Tibial nerve (tissue), 4 donors: ENCODE measurements at regions not wholly inside any gene's neighbourhood (a gene's known extent, or its start where the extent isn't known, plus 50 kb on each side); places are given as distances from the start of the nearest gene placed in this dataset.
A peak's percentile ranks its signal among the peaks of the same experiment; 100 is the strongest.

Experiments
- DNase-seq, 2 donors: peaks; one replicate each; pipeline ENCODE4 v3.0.0-alpha.2; 2019; ENCODE audit warnings: low spot score in 2 of 2
- H3K27ac ChIP-seq, 4 donors: fragments of 200-600 bp; sonication (generic) in 3 of 4; one replicate each; pipeline ENCODE4 v1.5.1; 2017 to 2019; ENCODE audit warnings: mild to moderate bottlenecking in 1 of 4
- H3K27me3 ChIP-seq, 2 donors: fragments of 200-600 bp; sonication (generic) in 1 of 2; one replicate each; pipeline versions ENCODE4 v1.5.1 to v1.6.0; 2017 to 2019
- H3K36me3 ChIP-seq, 3 donors: fragments of 200-600 bp; sonication (generic); one replicate each; pipeline ENCODE4 v1.5.1; 2018 to 2019
- H3K4me1 ChIP-seq, 4 donors: fragments of 200-600 bp; sonication (generic) in 3 of 4; one replicate each; pipeline ENCODE4 v1.5.1; 2017 to 2019
- H3K4me3 ChIP-seq, 4 donors: fragments of 200-600 bp; sonication (generic) in 3 of 4; one replicate each; pipeline ENCODE4 v1.5.1; 2017 to 2019; ENCODE audit warnings: mild to moderate bottlenecking in 1 of 4, moderate library complexity in 1 of 4
- H3K9me3 ChIP-seq, 4 donors: fragments of 200-600 bp; sonication (generic) in 3 of 4; one replicate each; pipeline ENCODE4 v1.5.1; 2017 to 2019
- CTCF ChIP-seq, 5 experiments: fragments of 200-600 bp in 3 of 5; fragments of 450-650 bp in 2 of 5; sonication (generic) in 3 of 5; IDR thresholded peaks; one replicate each; pipeline ENCODE4 v1.5.1; 2016 to 2019; ENCODE audit warnings: antibody characterized with exemption in 5 of 5, mild to moderate bottlenecking in 3 of 5, moderate library complexity in 2 of 5
- EP300 ChIP-seq, 2 donors: sonication (generic); formaldehyde crosslinking; IDR thresholded peaks; one replicate each; pipeline ENCODE4 v1.6.1; 2017; ENCODE audit warnings: antibody characterized with exemption in 2 of 2, mild to moderate bottlenecking in 1 of 2
- POLR2A ChIP-seq, 2 donors: fragments of 450-650 bp; IDR thresholded peaks; one replicate each; pipeline ENCODE4 v1.6.1; 2017; ENCODE audit warnings: antibody characterized with exemption in 2 of 2, mild to moderate bottlenecking in 2 of 2, moderate library complexity in 2 of 2
- WGBS, 2 donors: methylation state at CpG; one replicate each; pipeline ENCODE4 v1.1.5; 2018; 5-methylcytosine and 5-hydroxymethylcytosine counted together

- Histone ChIP-seq H3K36me3 (no peaks in the 10 kb centered on the region), H3K27ac (no peak overlapping the region), H3K4me1 (peaks cover 0 to 5% (median 0%) of the 10 kb centered on the region in 4 donors), H3K9me3 (no peaks in the 10 kb centered on the region), H3K27me3 (no peaks in the 10 kb centered on the region), H3K4me3 (no peak overlapping the region)
- TF ChIP-seq CTCF (IDR thresholded peaks at IDR 0.05): no peak
- no peak for TF ChIP-seq EP300 (IDR thresholded peaks at IDR 0.05)
- TF ChIP-seq POLR2A (IDR thresholded peaks at IDR 0.05): no peak
- WGBS, 2 donors: 67 to 73% methylated on average over 7 of the region's 7 CpGs
- DNase-seq: no peak
Observed at GRCh38 chr2:215614296-215614695, 178.4 kb upstream of the FN1 start.

DNA sequence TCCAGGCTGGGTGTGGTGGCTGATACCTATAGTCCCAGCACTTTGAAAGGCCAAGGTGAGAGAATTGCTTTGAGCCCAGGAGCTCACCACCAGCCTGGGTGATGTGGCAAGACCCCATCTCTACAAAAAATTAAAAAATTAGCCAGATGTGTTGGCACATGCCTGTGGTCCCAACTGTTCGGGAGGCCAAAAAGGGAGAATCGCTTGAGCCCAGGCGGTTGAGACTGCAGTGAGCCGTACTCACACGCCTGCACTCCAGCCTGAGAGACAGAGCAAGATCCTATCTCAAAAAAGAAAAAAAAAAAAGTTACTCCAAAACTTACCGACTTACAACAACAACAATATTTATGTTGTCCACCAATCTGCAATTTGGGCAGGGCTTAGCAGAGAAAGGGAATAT is 178.0 kb upstream of the FN1 start:
- H3K27me3 ChIP-seq: no peaks in the 10 kb centered on the region
- no peak for TF ChIP-seq CTCF (IDR thresholded peaks at IDR 0.05)
- TF ChIP-seq POLR2A (IDR thresholded peaks at IDR 0.05): no peak
- no peak for TF ChIP-seq EP300 (IDR thresholded peaks at IDR 0.05)
- WGBS, 2 donors: 80 to 88% methylated on average over 6 of the region's 6 CpGs
- H3K4me3 ChIP-seq: no peak overlapping the region
- H3K36me3 ChIP-seq: no peaks in the 10 kb centered on the region
- no peaks in the 10 kb centered on the region for H3K9me3 ChIP-seq
- peaks cover 0 to under 1% (median 0%) of the 10 kb centered on the region in 4 donors for H3K4me1 ChIP-seq
- no peak for DNase-seq
- H3K27ac ChIP-seq: no peak overlapping the region

GRCh38 chr2:215613280-215613679 is 177.4 kb upstream of the FN1 start:
- WGBS, 2 donors: 65 to 75% methylated on average over 8 of the region's 8 CpGs
- no peaks in the 10 kb centered on the region for H3K27me3 ChIP-seq
- TF ChIP-seq CTCF (IDR thresholded peaks at IDR 0.05) (no peak), POLR2A (IDR thresholded peaks at IDR 0.05) (no peak)
- no peak for DNase-seq
- H3K9me3 ChIP-seq: no peaks in the 10 kb centered on the region
- H3K27ac ChIP-seq: no peak overlapping the region
- H3K4me3 ChIP-seq: no peak overlapping the region
- no peaks in the 10 kb centered on the region for H3K36me3 ChIP-seq
- H3K4me1 ChIP-seq: no peaks in the 10 kb centered on the region

DNA sequence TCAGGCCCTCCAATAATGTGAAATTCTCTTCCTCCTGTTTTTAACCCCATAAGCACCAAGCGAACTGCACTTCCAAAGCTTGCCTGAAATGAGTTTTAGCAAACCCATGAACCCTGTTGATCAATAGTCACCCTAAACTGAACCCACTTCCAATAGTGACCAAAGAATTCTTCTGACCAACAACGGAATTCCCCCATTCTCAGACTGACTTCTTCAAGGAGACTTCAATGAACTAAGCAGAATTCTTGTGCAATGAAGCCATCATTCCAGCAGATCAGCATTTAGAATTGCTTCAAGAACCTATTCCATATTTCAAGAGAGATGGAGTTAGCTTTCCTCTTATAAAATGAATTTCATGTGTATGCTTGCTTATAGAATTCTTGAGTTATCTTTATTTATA is 176.9 kb upstream of the FN1 start:
- Histone ChIP-seq H3K9me3 (no peaks in the 10 kb centered on the region), H3K4me3 (no peak overlapping the region), H3K4me1 (no peaks in the 10 kb centered on the region), H3K36me3 (no peaks in the 10 kb centered on the region), H3K27ac (no peak overlapping the region), H3K27me3 (no peaks in the 10 kb centered on the region)
- DNase-seq: no peak
- no peak for TF ChIP-seq POLR2A (IDR thresholded peaks at IDR 0.05)
- no peak for TF ChIP-seq CTCF (IDR thresholded peaks at IDR 0.05)
- no peak for TF ChIP-seq EP300 (IDR thresholded peaks at IDR 0.05)
- 61 to 74% methylated on average over 2 of the region's 2 CpGs for WGBS, 2 donors

GRCh38 chr2:215611609-215612386 is 175.9 kb upstream of the FN1 start:
- WGBS, 2 donors: 64 to 78% methylated on average over 7 of the region's 7 CpGs
- TF ChIP-seq POLR2A (IDR thresholded peaks at IDR 0.05) (no peak), EP300 (IDR thresholded peaks at IDR 0.05) (no peak), CTCF (IDR thresholded peaks at IDR 0.05) (no peak)
- no peak overlapping the region for H3K4me3 ChIP-seq
- H3K36me3 ChIP-seq: no peaks in the 10 kb centered on the region
- DNase-seq: peak in 1 of 2 donors; percentile 16
- no peak overlapping the region for H3K27ac ChIP-seq
- no peaks in the 10 kb centered on the region for H3K27me3 ChIP-seq
- no peaks in the 10 kb centered on the region for H3K4me1 ChIP-seq
- H3K9me3 ChIP-seq: no peaks in the 10 kb centered on the region
